Dedifferentiated amniotic fluid mesenchymal stem cell (primary cell): ENCODE measurements at regions not wholly inside any gene's neighbourhood (a gene's known extent, or its start where the extent isn't known, plus 50 kb on each side); places are given as distances from the start of the nearest gene placed in this dataset.

Experiments
- DNase-seq: peaks from one replicate; pipeline ENCODE4 v3.0.0-alpha.2; 2016; ENCODE audit errors: extremely low spot score

DNA sequence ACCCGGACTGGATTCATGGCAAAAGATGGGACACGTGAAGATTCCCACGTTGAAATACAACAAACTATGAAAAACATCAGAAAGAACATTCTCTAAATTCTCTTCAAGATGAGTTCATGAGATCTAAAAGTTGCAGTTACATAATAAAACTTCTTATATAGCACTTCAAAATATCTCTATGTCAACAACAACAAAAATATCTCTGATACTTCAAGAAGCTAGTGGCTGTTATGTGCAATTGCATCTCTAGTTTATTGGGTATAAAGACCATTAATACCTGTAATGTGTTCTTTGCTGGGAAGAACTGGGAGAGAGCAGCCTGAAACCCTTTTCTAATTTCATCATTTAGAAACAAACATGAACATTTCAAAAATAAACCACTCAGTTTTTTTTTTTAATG lies 69.2 kb upstream of the RGS6 start:
- no peak for DNase-seq

DNA sequence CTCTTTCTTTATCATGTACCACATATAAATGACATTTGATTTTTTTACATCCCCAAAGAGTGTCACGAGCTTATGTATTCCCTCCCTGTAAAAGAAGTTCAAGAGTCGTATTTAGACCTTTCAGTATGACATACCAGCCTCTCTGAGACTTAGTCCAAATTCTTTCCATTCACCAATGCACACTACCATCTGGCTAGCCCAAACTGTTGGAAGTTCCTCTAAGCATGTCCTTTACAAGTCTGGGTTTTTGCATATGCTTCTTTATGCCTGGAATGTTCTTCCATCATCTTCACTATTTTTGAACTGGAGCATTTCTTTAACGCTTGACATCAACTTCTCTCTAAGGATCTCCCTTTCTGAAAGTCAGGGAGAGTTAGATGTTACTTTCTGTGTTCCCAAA lies 68.5 kb upstream of the RGS6 start:
- DNase-seq: no peak
